ENCODE measurements at regions not wholly inside any gene's neighbourhood (a gene's known extent, or its start where the extent isn't known, plus 50 kb on each side); places are given as distances from the start of the nearest gene placed in this dataset.

DNA sequence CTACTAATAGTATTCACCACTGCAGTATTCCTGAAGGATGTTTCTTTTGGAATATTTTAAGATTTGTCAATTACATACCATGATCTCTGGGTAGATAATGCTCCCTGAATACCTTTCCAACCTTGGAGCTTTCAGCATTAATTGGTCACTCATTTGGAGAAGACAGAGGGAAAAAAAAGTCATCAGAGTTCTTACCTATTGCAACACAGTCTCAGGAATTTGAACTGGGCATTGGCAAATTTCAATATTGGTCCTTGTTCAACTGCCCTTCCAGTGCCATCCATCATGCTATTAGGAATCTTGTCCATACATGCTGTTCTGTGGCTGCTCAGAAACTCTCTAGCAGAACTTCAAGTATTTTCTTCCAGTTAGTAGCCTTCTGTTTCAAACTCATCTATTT is 83.6 kb upstream of the KCNJ3 start (continued):
- TF ChIP-seq CTCF (conservative IDR thresholded peaks at IDR 0.05; ENCODE audit: low read depth in 2 of 2) (no peak), REST (IDR thresholded peaks at IDR 0.05; ENCODE audit: unreplicated experiment) (no peak), NANOG (IDR thresholded peaks at IDR 0.05; ENCODE audit: borderline replicate concordance) (no peak), STAT1 (IDR thresholded peaks at IDR 0.05; ENCODE audit: unreplicated experiment) (no peak), CREB1 (CRISPR knock-in tag; IDR thresholded peaks at IDR 0.05; ENCODE audit: low read depth) (no peak)

DNA sequence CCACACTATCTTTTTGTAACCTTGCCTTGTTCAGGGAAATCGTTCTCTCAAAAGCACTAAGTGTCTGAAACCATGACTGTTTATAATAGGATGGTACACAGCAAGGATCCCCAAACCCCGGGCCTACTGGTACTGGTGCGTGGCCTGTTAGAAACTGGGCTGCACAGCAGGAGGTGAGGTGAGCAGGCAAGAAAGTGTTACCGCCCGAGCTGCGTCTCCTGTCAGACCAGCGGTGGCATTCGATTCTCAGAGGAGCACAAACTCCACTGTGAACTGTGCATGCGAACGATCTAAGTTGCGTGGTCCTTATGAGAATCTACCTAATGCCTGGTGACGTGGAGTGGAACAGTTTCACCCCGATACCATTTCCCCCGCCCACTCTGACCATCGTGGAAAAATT is 81.8 kb upstream of the KCNJ3 start:
- TF ChIP-seq EZH2phosphoT487 (IDR thresholded peaks at IDR 0.05; ENCODE audit: unreplicated experiment): no peak
- TF ChIP-seq CREB1 (CRISPR knock-in tag; IDR thresholded peaks at IDR 0.05; ENCODE audit: low read depth): no peak
- TF ChIP-seq ZNF114 (CRISPR knock-in tag; IDR thresholded peaks at IDR 0.05): no peak
- no peak for TF ChIP-seq POLR2AphosphoS5 (IDR thresholded peaks at IDR 0.05; ENCODE audit: low read depth)
- TF ChIP-seq REST (IDR thresholded peaks at IDR 0.05; ENCODE audit: unreplicated experiment): no peak
- H3K4me1 ChIP-seq (ENCODE audit: insufficient read depth): peaks cover 6% of the 10 kb centered on the region; the same call in 1 of the 2 replicates
- Mint-ChIP-seq H3K27ac (peak overlapping the region; percentile 8; the same call in 1 of the 2 replicates), H3K27me3 (ENCODE audit: insufficient read depth, low read depth, poor library complexity) (no peaks in the 10 kb centered on the region), H3K4me1 (peaks cover 7% of the 10 kb centered on the region), H3K9me3 (no peaks in the 10 kb centered on the region), H3K4me3 (no peak overlapping the region), H3K36me3 (ENCODE audit: low read depth) (no peaks in the 10 kb centered on the region)
- H3K9me2 ChIP-seq (ENCODE audit: insufficient read depth): peaks cover 3% of the 10 kb centered on the region; the same call in 1 of the 2 replicates
- H4K20me1 ChIP-seq (replicated peaks; ENCODE audit: insufficient read depth): no peaks in the 10 kb centered on the region
- H3K27me3 ChIP-seq (ENCODE audit: insufficient read depth): no peaks in the 10 kb centered on the region
- no peak overlapping the region for H3K4me2 ChIP-seq
- H3K4me3 ChIP-seq: no peak overlapping the region
- H3K36me3 ChIP-seq (ENCODE audit: insufficient read depth): no peaks in the 10 kb centered on the region
- ATAC-seq: peak; percentile 43; the same call in 2 of the 3 replicates
- H3K27ac ChIP-seq (ENCODE audit: low read depth): no peak overlapping the region
- H2AFZ ChIP-seq: peak overlapping the region; percentile 68; the same call in 1 of the 2 replicates
- no peaks in the 10 kb centered on the region for H3F3A ChIP-seq (replicated peaks; ENCODE audit: low read depth)
- no peaks in the 10 kb centered on the region for H3K79me2 ChIP-seq (replicated peaks; ENCODE audit: insufficient read depth)
- DNase-seq (ENCODE audit: low spot score): peak; percentile 17
